DOHH2 (cell line): ENCODE measurements at regions not wholly inside any gene's neighbourhood (a gene's known extent, or its start where the extent isn't known, plus 50 kb on each side); places are given as distances from the start of the nearest gene placed in this dataset.

Source experiments
- H3F3A ChIP-seq: fragments of 200-600 bp; sonication (generic), shearing (Covaris generic); 2 replicates; pipeline ENCODE4 v1.6.0; 2016; ENCODE audit warnings: antibody characterized with exemption, mild to moderate bottlenecking; ENCODE audit not compliant: control insufficient read depth, insufficient read depth
- H3K27ac ChIP-seq: fragments of 200-600 bp; sonication (generic); 2 replicates; pipeline ENCODE4 v1.5.1; 2014; ENCODE audit warnings: low read depth, mild to moderate bottlenecking, low read length, moderate library complexity
- H3K27me3 ChIP-seq: fragments of 200-600 bp; sonication (generic); 2 replicates; pipeline ENCODE4 v1.6.1; 2014; ENCODE audit warnings: mild to moderate bottlenecking, low read length, mixed read lengths; ENCODE audit not compliant: control insufficient read depth
- H3K36me3 ChIP-seq: fragments of 200-600 bp; sonication (generic); 2 replicates; pipeline ENCODE4 v1.6.1; 2014; ENCODE audit warnings: mild to moderate bottlenecking, low read length, moderate library complexity, mixed read lengths; ENCODE audit not compliant: control insufficient read depth
- H3K4me1 ChIP-seq: fragments of 200-600 bp; sonication (generic); 2 replicates; pipeline ENCODE4 v1.6.1; 2014; ENCODE audit warnings: mild to moderate bottlenecking, low read length, mixed read lengths; ENCODE audit not compliant: control insufficient read depth
- H3K4me2 ChIP-seq: fragments of 200-600 bp; sonication (generic); 2 replicates; pipeline ENCODE4 v1.6.0; 2014; ENCODE audit warnings: mild to moderate bottlenecking, low read length, moderate library complexity
- H3K4me3 ChIP-seq: fragments of 200-600 bp; sonication (generic); 2 replicates; pipeline ENCODE4 v1.5.1; 2014; ENCODE audit warnings: mild to moderate bottlenecking, low read length, mixed read lengths
- H3K79me2 ChIP-seq: fragments of 200-600 bp; sonication (generic); 2 replicates; pipeline ENCODE4 v1.6.1; 2014; ENCODE audit warnings: mild to moderate bottlenecking, low read length, mixed read lengths; ENCODE audit not compliant: control insufficient read depth
- H3K9me2 ChIP-seq: fragments of 200-600 bp; sonication (generic); replicated peaks from 2 replicates; pipeline ENCODE4 v1.6.1; 2014; ENCODE audit warnings: mild to moderate bottlenecking, low read length, mixed read lengths; ENCODE audit not compliant: control insufficient read depth
- H3K9me3 ChIP-seq: fragments of 200-600 bp; sonication (generic); 2 replicates; pipeline ENCODE4 v1.6.1; 2014; ENCODE audit warnings: antibody characterized with exemption, low read length, mixed read lengths; ENCODE audit not compliant: control insufficient read depth, insufficient read depth
- H4K20me1 ChIP-seq: fragments of 200-600 bp; sonication (generic); 2 replicates; pipeline ENCODE4 v1.6.0; 2014; ENCODE audit warnings: low read depth, mild to moderate bottlenecking, antibody characterized with exemption, low read length, moderate library complexity; ENCODE audit not compliant: control insufficient read depth, insufficient read depth
- CTCF ChIP-seq: fragments of 200-600 bp; sonication (generic); IDR thresholded peaks from one replicate; pipeline ENCODE4 v1.5.1; 2014; ENCODE audit warnings: antibody characterized with exemption, mild to moderate bottlenecking, low read depth, low read length; ENCODE audit not compliant: poor library complexity, severe bottlenecking
- EZH2phosphoT487 ChIP-seq: fragments of 200-600 bp; sonication (generic); IDR thresholded peaks from 2 replicates; pipeline ENCODE4 v1.6.1; 2017; ENCODE audit warnings: borderline replicate concordance, mild to moderate bottlenecking, antibody characterized with exemption, low read length, moderate library complexity, mixed read lengths

- H3F3A ChIP-seq = no peaks in the 10 kb centered on the region
- no peak for TF ChIP-seq CTCF
- TF ChIP-seq EZH2phosphoT487 = no peak
- H3K36me3 ChIP-seq = no peaks in the 10 kb centered on the region
- H3K27ac ChIP-seq = no peak overlapping the region
- no peaks in the 10 kb centered on the region for H3K79me2 ChIP-seq
- H3K9me3 ChIP-seq = no peaks in the 10 kb centered on the region
- no peaks in the 10 kb centered on the region for H3K9me2 ChIP-seq
- no peaks in the 10 kb centered on the region for H4K20me1 ChIP-seq
- H3K4me1 ChIP-seq = no peaks in the 10 kb centered on the region
- no peaks in the 10 kb centered on the region for H3K27me3 ChIP-seq
- no peak overlapping the region for H3K4me3 ChIP-seq
- H3K4me2 ChIP-seq = no peak overlapping the region
Measured at GRCh38 chr4:8775121-8775520, 96.5 kb downstream of the HMX1 start.

DNA sequence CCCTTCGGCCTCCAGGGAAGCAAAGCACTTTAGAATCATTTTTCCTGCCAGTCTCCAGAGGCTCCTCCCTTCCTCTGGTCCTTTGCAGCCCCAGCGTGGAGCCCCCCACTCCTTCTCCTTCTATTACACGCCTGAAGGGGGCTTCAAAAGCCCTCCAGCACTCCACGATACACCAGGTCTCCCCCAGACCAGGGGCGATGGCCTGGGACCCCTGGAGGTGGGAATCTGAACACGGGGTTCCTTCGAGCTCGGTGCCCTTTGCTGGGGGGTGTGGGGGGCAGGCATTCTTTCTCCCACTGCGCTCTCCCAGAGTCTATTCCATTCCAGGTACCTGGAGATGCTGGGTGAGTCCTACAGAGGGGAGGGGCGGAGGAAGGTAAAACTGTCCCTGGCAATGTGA lies 97.6 kb downstream of the HMX1 start:
- Histone ChIP-seq H3K27ac (no peak overlapping the region), H3K79me2 (no peaks in the 10 kb centered on the region), H3K4me2 (no peak overlapping the region), H3K4me3 (no peak overlapping the region), H3F3A (no peaks in the 10 kb centered on the region), H3K9me3 (no peaks in the 10 kb centered on the region), H3K9me2 (no peaks in the 10 kb centered on the region), H3K4me1 (no peaks in the 10 kb centered on the region), H3K36me3 (no peaks in the 10 kb centered on the region), H4K20me1 (no peaks in the 10 kb centered on the region), H3K27me3 (no peaks in the 10 kb centered on the region)
- TF ChIP-seq CTCF (no peak), EZH2phosphoT487 (no peak)

DNA sequence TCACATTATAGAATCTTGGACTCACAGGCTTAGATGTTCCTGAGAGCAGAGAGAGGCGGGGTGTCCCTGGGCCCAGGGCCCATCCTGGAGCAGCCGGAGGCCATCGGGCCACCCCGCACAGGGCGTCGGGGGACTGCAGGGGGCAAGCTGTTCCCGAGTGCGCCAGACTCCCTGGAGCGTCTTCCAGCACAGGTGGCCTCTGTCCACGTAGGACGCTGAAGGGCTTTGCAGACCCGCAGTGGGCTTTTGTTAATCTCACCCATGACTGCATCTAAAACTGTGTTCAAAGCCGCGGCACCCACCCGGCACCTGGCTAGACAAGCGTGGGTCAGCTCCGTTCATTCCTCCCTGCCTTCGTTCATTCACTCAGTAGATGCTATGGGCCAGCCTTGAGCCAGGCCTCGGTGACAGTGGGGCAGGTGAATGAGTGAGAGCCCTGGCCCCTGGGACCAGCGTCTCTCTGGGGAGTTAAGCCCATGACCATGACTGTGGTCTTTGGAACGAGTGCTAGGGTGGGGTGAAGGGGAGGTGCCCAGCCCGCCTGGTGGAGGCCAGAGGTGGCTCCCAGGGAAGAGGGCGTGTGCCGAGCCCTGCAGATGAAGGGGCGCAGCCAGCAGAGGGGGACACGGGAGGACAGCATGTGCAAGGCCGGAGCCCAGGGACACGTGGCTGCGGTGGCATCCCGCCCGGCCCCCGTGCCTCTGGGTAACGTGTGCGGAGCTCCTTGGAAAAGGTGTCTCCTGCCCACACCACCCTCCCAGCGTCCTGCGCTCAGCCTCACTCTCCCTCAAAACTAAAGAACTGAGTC lies 98.3 kb downstream of the HMX1 start:
- Histone ChIP-seq H4K20me1 (no peaks in the 10 kb centered on the region), H3K9me3 (no peaks in the 10 kb centered on the region), H3K9me2 (no peaks in the 10 kb centered on the region), H3K4me3 (no peak overlapping the region), H3K4me2 (no peak overlapping the region), H3K4me1 (no peaks in the 10 kb centered on the region), H3F3A (no peaks in the 10 kb centered on the region), H3K79me2 (no peaks in the 10 kb centered on the region), H3K27me3 (no peaks in the 10 kb centered on the region), H3K36me3 (no peaks in the 10 kb centered on the region), H3K27ac (no peak overlapping the region)
- TF ChIP-seq CTCF (no peak), EZH2phosphoT487 (no peak)
